ENCODE measurements at regions not wholly inside any gene's neighbourhood (a gene's known extent, or its start where the extent isn't known, plus 50 kb on each side); places are given as distances from the start of the nearest gene placed in this dataset.
"Not testable (repeated sequence)": the region's sequence is repeated elsewhere in the genome, so short reads cannot be mapped to it uniquely, and the experiment has no call there.

DNA sequence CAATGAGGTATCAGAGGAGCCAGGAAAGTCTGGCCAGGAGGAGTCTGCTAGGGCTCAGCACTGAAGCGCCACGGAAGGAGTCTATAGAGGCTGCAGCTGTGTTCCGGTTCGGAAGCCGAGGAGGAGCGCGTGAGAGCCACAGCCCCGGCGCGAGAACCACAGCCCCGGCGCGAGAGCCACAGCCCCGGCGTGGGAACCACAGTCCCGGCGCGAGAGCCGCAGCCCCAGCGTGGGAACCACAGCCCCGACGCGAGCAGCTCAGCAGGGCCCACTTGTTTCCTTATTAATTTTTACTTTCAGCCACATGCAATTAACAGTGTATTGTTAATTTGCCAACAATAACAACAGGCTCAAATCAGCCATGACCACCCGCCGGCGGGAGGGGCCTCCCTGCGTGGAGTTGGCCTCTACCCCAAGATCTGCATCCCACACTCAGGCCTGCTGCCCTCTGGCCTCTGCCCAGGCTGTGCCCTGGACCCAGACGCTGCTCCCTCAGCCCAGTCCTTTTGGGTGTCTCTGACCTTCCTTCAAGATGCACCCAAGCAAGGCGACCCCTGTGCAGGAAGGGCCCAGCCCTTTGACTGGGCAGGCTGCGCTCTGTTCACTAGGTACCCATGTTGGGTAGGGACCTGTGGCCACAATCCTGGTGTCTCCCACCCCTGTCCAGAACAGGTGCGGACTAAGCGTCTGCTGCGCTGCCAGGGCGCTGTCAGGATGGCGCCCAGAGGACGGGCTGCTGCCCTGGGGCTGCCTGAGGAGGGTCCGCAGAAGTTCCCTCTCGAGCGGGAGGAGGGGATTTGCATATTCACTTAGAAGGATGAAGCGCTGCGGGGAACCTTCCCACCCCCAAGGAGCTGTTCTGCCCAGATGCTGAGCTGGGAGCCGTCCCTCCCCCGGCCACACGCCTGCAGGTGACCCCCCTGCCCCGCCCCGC lies 113.8 kb downstream of the ADRA2C start:
- DNase-seq (ENCODE audit: low spot score): no peak

- peak; percentile 67 for DNase-seq (ENCODE audit: low spot score)
Measured at GRCh38 chr4:3880615-3881120, 114.5 kb downstream of the ADRA2C start.

GRCh38 chr4:3882316-3882885 lies 116.2 kb downstream of the ADRA2C start:
- not testable (repeated sequence) for DNase-seq (ENCODE audit: low spot score)

DNA sequence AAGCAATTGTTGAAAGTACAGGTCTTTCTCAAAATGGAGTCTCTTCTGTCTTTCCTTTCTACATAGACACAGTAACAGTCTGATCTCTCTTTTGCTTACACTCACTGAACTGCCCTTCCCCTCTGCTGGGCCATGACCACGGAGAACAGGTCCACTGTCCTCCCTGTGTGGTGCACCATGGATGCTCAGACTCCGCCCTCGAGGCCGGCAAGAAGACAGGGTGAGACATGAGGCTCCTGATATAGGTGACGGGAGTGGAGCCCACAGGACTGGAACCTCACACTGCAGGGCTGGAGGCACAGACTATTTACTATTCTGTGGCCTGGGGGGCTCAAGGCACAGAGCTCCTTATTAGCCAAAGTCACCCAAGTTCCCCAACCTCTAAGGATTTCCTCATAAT lies 118.1 kb downstream of the ADRA2C start:
- not testable (repeated sequence) for DNase-seq (ENCODE audit: low spot score)

DNA sequence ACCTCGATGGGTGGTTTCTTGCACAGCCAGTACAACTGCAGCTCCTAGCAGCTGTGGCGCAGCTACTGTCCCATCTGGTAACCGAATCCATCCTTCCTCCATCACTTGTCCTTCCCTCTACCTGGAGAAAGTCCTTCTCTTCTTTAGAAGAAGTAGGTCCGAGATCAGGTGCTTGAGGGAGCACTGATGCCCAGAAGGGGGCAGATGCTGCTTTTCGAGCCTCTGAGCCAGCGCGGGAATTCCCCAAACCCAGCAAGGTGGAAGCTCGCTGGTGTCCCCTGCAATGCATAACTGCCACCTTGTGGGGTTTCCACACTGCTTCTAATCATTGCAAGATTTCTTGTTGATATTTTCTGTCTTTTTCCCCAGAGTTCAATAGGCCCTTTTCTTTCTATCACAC lies 127.4 kb downstream of the ADRA2C start:
- DNase-seq (ENCODE audit: low spot score): not testable (repeated sequence)

DNA sequence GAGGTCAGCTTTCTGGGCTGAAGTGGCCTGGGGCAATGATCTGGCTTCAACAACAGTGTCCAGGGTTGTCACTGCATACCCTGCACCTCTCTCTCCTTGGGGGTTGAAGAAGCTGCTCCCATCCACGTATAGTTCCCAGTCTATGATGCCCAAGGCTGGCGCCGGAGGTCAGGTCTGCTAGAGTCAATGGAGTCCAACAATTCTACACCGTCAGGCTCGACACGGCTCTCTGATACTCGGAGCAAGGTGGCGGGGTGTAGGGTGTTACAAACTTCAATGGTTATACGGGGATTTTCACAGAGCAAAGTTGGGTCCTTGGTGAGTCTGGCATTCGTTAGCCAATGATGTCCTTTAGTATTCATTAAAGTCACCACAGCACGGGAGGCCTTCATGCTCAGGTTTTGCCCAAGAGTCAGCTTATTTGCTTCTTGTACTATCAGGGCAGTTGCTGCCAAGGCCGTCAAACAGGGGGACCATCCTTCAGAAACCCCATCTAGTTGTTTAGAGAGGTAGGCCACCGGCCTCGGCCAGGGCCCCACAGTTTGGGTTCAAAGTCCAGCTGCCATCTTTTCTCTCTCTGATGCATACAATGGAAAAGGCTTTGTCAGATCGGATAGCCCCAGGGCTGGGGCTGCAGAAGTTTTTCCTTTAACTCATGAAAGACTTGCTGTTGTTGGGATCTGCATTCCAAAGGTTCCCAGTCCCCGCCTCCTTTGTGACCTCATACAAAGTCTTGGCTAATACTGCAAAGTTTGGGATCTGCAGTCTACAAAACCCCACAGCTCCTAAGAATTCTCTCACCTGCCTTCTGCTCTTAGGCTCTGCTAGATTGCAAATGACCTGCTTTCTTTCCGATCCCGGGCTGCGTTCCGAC lies 128.1 kb downstream of the ADRA2C start:
- not testable (repeated sequence) for DNase-seq (ENCODE audit: low spot score)

- DNase-seq (ENCODE audit: low spot score): no peak
Measured at GRCh38 chr4:3896441-3896840, 130.3 kb downstream of the ADRA2C start.

GRCh38 chr4:3896871-3897578 lies 130.8 kb downstream of the ADRA2C start:
- not testable (repeated sequence) for DNase-seq (ENCODE audit: low spot score)

GRCh38 chr4:3898098-3898497 lies 131.9 kb downstream of the ADRA2C start:
- no peak for DNase-seq (ENCODE audit: low spot score)

DNA sequence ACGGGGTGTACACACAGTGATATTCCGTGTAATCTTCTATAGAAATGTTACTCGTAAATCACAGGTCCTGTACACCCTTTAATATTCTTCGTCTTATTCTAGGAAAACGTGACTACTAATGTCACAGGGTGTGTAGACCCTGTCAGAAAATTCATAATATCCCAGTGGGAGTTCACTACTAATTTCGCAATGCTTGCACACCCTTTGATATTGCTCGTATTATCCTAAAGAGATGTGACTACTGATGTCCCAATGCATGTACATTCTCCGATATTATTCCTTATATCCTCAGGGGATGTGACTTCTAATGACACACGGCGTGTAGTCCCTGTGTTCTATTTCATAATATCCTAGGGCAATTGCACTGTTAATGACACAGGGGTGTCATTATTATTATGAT lies 132.7 kb downstream of the ADRA2C start:
- DNase-seq (ENCODE audit: low spot score): not testable (repeated sequence)

GRCh38 chr4:3904264-3904955 lies 138.2 kb downstream of the ADRA2C start:
- DNase-seq (ENCODE audit: low spot score): not testable (repeated sequence)

DNA sequence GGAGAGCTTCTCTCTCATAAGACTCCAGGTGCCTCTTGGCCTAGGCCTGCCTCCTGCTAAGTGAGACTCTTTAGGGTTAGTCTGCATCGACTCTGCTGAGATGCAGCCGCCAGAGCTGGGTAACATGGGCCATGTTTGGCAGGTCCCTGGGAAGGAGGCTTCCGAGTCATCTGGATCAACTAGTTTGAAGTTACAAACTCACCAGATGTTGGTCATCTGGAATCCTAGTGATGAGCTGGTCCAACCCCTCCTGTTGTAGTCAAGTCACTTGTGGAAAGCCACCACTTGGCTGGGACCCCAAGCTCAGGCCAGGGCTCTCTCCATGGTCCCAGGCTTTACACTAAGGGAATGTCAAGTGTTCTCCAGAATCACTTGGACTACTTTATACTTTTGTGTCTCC lies 143.4 kb downstream of the ADRA2C start:
- not testable (repeated sequence) for DNase-seq (ENCODE audit: low spot score)

DNA sequence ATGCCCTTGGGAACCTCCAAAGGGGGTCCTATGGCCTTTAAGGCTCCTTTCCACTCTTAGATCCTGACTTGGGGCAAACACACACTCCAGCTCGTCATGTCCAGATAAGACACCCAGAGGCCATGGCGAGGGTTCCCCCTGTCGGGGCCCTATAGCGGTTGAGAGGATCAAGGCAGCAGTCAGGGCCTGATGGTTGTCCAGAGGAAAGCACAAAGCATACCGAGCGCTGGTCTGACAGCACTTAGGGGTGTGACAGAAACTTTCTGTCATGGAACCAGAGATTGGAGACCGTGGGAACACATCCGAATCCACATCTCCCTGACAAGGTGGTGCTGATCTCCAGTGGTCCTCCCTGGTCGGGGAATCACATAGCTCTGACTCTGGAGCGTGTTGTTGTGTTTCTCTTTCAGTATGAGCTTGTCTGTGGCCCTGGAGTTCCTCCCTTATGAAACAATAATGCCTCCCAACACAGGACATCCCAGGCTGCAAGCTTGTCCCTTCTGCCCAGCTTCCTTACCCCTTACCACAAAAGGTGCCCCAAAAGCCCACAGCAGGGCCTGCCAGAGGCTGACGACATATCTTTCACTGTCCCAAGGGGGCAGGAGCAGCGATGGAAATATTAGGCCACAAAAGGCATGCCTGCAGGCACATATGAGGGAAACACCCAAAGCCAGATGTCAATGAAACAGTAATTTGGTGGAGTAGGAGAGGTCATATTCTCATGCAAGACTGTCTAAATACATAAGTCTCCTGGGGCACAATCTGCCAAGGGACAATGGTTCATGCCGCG lies 144.2 kb downstream of the ADRA2C start:
- DNase-seq (ENCODE audit: low spot score): peak; percentile 10

GRCh38 chr4:3911252-3911856 lies 145.2 kb downstream of the ADRA2C start:
- no peak for DNase-seq (ENCODE audit: low spot score)

DNA sequence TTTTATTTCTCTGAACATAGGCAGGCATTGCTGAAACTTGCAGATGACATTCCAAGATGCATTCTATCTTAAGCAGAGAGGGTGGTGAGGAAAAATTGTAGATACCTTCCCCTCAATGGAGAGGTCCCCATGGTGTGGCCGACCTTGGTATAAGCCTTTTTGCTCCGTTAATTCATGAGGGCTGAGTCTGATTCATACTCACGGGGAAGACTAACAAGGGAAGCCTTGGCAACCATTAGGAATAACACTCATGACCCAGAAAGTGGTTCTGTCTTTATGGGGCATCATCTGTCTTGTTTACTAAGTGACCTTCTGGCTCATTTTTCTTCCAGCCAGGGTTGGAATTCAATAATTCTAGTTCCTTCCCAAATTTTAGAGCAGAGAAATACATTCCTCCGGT lies 148.3 kb downstream of the ADRA2C start:
- DNase-seq (ENCODE audit: low spot score): peak; percentile 13

DNA sequence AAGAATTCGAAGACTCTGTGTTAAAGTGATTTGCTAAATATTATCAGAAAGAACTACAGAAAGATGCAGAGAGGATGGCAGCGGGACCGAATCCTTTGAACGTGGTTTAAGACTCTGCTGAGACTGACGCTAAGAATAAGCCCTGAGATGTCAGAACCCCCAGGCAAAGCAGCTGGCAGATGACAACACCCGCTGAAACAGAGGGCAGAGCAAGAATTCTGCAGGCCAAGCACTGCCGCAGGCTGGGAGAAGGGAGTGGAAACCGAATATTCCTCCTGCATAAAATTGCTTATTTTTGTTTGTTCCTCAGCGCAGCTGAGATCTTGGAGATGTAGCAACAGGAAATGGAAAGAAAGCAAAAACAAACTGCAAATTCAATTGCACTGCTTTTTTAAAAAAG lies 153.3 kb downstream of the ADRA2C start:
- not testable (repeated sequence) for DNase-seq (ENCODE audit: low spot score)

- not testable (repeated sequence) for DNase-seq (ENCODE audit: low spot score)
Measured at GRCh38 chr4:3921902-3922301, 155.7 kb downstream of the ADRA2C start.

DNA sequence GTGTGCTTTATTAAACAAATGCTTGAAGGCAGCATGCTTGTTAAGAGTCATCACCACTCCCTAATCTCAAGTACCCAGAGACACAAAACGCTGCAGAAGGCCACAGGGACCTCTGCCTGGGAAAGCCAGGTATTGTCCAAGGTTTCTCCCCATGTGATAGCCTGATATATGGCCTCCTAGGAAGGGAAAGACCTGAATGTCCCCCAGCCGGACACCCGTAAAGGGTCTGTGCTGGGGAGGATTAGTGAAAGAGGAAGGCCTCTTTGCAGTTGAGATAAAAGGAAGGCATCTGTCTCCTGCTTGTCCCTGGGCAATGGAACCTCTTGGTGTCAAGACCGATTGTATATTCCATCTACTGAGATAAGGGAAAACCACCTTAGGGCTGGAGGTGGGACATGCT lies 159.7 kb downstream of the ADRA2C start:
- not testable (repeated sequence) for DNase-seq (ENCODE audit: low spot score)

- not testable (repeated sequence) for DNase-seq (ENCODE audit: low spot score)
Measured at GRCh38 chr4:3926271-3926670, 160.1 kb downstream of the ADRA2C start.

Measured in AG08395 (cell line).